GM21619 (cell line): ENCODE measurements at regions not wholly inside any gene's neighbourhood (a gene's known extent, or its start where the extent isn't known, plus 50 kb on each side); places are given as distances from the start of the nearest gene placed in this dataset.

Experiments
- ATAC-seq: cut with Tn5 transposase; IDR thresholded peaks from one replicate; pipeline ENCODE4 v1.9.1; 2021; ENCODE audit not compliant: unreplicated experiment

- ATAC-seq: no peak
Observed at GRCh38 chr3:73680391-73681095, 55.8 kb upstream of the PDZRN3 start.

GRCh38 chr3:73677336-73678024, 52.7 kb upstream of the PDZRN3 start:
- no peak for ATAC-seq
